HG03175 (cell line): ENCODE measurements at regions not wholly inside any gene's neighbourhood (a gene's known extent, or its start where the extent isn't known, plus 50 kb on each side); places are given as distances from the start of the nearest gene placed in this dataset.
"Not testable (repeated sequence)": the region's sequence is repeated elsewhere in the genome, so short reads cannot be mapped to it uniquely, and the experiment has no call there.

ENCODE experiments used
- ATAC-seq: cut with Tn5 transposase; IDR thresholded peaks from one replicate; pipeline ENCODE4 v1.9.1; 2021; ENCODE audit warnings: mild to moderate bottlenecking, moderate library complexity; ENCODE audit not compliant: unreplicated experiment

DNA sequence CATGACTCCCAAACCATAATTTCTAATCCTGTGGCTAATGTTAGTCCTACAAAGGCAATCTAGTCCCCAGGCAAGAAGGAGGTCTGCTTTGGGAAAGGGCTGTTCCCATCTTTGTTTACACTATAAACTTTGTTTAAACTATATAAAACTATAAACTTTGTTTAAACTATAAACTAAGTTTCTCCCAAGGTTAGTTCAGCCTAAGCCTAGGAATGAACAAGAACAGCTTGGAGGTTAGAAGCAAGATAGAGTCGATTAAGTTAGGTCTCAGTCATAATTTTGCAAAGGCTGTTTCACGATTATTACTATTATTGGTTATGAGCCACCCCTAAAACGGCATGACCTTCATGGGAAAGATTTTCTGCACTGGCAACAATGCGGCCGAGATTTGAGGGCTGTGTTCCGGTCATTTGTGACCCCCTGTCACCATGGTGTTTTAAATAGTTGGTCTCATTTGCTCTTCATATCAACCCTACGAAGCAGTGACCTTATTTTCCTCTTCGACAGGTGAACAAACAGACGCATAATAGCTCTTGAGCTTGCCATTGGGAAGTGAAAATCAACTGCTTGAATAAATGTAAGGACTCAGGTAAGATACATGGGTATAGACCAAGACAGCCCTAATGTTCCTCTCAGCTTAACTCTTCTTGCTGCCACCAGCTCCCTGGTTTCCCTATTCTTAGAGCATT, 322.6 kb upstream of the TMEM132C start:
- no peak for ATAC-seq

DNA sequence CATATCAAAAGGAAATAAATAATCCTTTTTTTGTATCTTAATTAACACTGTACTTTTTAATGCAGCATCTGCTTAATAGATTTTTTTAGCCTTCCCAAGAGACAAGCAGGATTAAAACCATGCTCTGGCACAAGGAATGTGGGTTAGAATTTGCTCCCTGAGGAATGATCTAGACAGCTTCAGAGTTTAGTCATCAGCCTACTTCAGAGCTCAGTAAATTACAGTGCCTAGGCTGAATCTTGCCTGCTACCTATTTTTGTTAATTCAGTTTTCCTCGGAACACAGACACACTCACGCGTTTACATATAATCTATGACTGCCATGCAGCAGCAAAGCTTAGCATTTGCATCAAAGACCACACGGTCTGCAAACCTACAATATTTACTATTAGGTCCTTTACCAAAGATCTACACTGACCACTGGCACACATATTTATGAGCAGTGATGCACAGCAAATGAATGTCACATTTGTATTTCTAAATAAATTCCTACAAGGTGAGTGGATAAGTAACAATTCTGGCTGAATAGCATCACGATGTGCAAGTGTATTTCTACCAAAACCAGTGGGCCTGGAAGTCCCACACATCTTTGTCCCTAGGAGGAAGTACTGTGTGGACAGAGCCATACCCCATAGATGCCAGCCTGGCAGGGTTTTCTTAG, 309.8 kb upstream of the TMEM132C start:
- no peak for ATAC-seq

DNA sequence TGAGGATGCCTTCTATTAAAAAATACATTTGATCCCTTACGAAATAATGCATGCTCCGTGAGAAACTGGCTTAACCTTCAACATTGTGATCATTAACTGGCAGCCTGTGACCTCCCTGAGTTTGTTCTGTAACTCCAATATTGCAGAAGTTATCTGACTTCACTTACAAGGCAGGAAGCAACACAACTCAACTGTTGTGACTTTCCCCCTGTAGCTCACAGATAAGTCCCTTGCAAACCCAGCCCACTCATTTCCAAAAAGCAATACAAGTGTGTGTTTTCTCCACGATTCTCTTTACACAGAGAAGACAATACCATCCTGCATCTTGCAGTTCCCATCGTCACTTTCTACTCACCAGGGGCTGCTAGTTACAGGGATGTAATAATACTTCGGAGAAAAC, 304.7 kb upstream of the TMEM132C start:
- no peak for ATAC-seq

DNA sequence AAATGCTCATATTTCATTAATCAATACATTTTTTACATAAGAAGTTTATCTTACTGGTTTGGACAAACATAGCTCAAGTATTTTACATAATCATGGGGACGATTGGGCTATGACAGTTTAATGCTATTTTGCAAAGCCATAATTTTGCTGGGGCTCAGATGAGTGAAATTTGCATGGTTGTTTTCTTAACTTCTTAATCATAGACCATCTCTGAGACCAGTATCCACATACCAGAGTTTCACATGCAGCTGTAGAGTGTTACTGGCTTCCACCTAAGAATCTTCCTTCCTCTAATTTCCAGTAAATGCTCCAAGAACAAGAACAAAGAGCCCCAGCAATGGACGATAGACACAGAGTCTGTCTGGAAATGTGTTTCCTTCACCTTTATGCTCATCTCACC, 303.0 kb upstream of the TMEM132C start:
- ATAC-seq: no peak

DNA sequence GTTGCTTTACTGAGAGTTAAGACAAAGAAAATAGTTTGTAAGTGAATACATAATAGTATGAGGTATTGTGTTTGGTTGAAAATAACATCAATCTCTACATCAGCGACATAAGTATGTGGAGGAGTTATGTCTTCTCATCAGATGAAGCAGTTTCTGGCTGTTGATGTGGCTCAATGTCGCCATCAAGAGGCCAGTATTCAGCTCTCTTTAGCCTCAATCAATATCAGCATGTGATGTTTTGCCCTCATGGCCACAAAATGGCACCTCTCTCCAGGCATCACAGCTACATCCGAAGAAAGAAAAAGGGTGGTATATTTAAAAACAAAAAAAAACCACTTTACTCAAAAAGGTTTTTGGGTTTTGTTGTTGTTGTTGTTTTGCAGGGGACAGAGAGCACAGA, 302.3 kb upstream of the TMEM132C start:
- ATAC-seq: no peak

DNA sequence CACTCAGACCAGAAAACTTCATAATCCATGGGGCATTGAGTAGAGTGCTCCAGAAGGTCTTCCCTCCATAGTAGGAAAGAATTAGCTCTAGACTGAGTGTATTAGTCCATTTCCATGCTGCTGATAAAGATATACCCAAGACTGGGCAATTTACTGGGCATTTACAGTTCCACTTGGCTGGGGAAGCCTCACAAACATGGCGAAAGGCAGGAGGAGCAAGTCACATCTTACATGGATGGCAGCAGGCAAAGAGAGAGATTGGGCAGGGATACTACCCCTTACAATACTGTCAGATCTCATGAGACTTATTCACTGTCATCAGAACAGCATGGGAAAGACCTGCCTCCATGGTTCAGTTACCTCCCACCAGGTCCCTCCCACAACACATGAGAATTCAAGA, 300.6 kb upstream of the TMEM132C start:
- no peak for ATAC-seq

DNA sequence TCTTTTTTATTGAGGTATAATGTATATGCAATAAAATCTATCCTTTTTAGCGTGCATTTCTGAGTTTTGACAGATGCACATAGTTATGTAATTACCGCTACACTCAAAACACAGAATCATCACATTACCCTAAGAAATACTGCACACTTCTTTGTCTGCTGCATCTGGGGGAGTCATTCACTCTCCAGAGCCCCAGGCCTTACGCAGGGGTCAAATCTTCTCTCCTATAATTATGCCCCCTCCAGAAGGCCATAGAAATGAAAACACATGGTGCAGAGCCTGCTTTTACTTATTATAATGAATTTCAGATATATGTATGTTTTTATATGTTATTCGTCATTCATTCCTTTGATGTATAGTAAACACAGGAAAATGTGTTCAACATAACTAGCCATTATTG, 296.5 kb upstream of the TMEM132C start:
- no peak for ATAC-seq

DNA sequence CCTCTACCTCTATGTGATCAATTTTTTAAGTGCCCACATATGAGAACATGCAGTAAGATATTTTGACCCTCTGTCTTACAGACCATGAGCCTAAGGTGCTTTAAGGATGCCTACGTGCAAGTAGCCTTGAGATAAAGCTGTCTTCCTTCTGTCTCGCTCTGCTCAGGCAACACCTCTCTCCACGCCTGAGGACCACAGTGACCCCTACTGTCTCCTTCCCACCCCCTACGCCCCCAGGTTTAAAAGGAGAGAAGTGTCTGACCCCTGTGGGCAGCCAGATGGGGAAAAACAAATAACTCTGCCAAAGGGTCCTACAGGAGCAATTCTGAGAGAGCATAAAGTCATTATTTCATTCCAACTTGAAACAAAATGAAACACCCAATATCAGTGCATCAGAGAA, 286.4 kb upstream of the TMEM132C start:
- ATAC-seq: no peak

DNA sequence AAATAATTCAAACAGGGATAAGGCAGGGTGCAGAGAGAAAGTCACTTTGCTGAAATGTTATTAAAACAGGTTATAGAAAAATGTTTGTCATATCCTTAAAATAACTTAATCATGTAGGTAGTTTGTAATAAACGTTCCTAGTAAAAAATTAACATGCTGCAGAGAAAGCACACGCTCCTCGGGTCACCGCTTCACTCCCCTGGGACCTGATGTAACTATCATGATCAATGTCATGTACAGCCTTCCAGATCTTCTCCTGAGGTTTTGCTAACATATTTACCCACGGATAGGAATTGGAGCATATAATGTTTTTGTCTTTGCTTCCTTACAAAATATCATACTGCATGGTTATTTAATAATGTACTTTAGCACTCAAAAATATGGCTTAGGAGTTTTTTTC, 285.1 kb upstream of the TMEM132C start:
- no peak for ATAC-seq

DNA sequence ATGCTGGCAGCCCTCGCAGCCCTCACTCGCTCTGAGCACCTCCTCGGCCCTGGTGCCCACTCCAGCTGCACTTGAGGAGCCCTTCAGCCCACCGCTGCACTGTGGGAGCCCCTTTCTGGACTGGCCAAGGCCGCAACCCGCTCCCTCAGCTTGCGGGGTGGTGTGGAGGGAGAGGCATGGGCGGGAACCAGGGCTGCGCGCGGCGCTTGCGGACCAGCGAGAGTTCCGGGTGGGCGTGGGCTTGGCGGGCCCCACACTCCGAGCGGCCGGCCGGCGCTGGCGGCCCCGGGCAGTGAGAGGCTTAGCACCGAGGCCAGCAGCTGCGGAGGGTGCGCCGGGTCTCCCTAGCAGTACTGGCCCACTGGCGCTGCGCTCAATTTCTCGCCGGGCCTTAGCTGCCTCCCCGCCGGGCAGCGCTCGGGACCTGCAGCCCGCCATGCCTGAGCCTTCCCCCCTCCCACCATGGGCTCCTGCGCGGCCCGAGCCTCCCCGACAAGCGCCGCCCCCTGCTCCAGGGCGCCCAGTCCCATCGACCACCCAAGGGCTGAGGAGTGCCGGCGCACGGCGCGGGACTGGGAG, 283.7 kb upstream of the TMEM132C start:
- not testable (repeated sequence) for ATAC-seq

DNA sequence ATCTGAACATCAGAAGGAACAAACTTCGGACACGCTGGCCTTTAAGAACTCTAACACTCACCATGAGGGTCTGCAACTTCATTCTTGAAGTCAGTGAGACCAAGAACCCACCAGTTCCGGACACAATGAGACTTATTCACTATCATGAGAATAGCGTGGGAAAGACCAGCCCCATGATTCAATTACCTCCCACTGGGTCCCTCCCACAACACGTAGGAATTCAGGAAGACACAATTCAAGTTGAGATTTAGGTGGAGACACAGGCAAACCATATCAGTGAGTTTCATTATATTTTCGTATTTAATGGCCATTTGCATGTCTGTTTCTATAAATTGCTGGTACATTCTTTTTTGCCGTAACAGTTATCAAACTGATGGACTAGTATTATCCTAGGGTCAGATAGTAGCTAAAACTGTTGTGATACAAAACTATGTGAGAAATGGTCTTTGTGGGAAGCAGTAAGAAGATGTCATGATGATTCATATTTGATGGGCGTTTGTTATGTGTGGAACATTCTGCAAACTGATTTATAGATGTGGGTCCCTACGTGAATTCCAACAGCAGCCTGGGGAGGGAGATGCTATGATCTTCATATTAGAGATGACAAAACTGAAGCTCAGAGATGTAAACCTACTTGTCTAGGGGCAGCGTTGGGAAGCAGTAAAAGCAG, 282.4 kb upstream of the TMEM132C start:
- ATAC-seq: no peak

DNA sequence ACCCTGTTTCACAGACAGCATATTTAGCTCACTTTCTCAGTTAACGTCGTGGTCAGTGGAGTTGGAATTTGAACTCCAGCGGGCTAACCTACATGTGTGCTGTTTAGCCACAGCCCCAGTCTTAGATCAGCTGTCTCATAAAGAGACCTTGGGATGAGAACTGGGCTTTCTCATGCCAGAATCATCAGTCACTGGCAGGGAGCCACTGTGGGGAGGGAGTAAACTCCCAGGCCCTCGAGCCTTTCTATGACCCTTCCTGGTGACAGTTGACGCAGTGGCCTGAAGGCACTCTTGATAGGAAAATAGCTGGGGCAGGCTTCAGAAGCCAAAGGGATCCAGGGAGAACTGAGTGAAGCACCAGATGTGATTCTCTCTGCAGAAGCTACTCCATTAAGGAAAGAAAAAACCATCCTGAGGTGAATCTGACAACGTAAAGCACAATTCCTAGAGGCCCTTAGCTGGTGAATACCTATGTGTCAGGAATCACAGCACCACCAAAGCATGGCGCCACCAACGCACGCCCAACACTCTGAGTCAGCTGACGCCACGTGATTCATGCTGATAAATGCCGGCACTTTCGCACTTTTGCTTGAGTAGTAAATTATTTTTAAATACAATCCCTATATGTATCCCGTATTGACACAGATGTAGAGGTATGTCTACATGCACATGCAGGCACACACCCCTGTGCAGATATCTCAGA, 279.6 kb upstream of the TMEM132C start:
- no peak for ATAC-seq

DNA sequence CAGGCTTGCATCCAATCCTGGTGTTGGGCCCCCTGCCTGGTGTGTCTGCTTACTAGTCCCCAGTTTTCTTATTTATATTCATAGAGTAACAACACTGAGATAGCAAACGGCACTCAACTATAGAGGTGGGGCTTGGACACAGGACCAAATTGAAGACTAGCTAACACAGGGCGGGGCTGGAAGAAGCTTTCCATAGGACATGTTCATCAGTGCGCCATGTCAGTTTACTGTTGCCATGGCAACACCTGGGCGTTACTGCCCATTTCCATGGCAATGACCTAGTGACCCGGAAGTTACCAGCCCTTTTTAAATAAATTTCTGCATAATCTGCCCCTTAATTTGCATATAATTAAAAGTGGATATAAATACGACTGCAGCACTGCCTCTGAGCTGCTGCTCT, 275.5 kb upstream of the TMEM132C start:
- ATAC-seq: no peak

DNA sequence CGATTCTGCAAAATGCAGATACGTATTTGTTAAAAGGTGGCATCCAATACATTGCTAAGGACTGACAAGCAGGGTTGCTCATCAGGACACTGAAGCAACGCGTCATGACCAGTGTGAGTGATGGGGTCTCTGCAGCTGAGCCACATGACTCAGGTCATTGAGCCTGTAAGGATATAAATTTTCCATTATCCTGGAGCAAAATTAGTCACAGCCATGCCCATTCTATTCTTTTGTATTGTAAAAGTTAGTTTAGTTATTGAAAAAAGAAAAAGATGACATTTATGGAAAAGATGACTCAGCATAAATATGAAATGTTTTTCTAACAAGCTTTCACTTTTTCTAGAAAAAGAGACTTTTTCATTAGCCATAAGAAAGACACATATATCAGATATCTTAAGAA, 268.0 kb upstream of the TMEM132C start:
- no peak for ATAC-seq

DNA sequence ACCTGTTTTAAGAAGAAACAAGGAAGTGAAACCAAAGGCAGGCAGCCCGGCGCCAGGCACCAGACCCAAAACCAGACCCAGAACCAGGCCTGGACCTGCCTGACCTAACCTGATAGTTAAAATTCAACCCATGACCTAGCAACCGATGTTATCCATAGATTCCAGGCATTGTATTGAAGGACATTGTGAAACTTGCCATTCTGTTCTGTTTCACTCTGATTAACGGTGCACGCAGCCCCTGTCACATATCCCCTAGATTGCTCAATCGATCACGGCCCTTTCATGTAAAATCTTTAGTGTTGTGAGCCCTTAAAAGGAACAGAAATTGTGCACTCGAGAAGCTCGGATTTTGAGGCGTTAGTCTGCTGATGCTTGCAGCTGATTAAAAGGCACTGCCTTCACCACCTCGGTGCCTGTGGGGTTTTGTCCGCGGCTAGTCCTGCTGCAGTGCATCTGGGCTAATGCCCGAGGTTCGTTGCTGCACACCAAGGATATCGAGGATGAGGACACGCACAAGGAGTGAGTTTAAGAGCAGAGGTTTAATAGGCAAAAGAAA, 262.5 kb upstream of the TMEM132C start:
- ATAC-seq: no peak

DNA sequence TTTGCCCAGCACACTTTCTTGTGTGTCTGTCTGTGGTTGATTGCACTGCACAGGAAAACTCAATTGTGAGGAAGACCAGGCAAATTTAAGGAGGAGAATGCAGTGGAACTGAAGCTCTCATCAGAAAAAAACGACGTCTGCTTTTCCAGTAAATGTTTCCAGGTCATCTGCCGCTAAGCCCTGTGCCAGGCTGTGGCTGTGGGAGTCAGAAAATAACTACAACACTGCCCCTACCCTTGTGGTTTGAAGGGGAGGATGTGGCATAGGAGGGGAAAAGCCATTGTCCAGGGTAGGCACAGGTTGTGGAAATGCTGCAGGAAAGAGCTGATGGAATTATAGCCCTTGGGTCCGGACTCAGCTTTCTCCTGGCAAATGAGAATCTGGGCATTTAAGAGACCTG, 259.7 kb upstream of the TMEM132C start:
- no peak for ATAC-seq

DNA sequence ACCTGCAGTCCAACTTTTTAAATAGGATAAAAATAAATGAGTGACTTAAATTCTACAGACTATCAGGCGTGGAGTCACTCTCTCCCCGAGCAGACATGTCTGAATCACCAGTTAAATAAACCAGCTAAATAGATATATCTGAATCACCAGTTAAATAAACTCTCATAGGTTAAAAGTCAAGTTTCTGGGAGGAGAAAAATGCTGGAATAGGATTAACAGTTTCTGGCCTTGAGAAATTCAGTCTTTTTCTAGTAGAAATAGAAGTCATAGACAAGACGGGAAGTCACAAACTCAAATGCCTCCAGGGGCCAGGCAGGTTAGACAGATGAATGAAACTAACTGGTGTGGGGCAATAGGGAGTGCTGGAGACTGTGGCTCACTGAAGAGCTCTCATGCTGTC, 258.6 kb upstream of the TMEM132C start:
- ATAC-seq: no peak

DNA sequence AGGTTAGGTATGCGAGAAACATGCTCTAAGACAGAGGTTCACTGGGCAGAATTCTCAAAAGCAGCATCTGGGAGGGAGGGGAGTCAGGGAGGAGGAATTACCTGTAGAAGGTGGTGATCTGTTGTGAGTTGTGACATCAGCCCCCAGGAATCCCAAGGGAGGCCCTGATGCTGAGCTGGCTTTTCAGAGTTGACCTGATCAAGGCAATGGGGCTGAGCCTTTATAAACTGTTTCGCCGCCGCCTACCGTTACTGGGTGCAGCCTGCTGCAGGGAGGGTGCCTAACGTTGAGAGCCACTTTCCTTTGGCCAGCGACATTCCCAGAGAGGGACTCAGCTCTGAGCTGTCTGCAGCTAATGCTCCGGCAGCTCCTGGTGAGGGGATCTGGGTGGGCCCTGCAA, 257.9 kb upstream of the TMEM132C start:
- ATAC-seq: no peak

DNA sequence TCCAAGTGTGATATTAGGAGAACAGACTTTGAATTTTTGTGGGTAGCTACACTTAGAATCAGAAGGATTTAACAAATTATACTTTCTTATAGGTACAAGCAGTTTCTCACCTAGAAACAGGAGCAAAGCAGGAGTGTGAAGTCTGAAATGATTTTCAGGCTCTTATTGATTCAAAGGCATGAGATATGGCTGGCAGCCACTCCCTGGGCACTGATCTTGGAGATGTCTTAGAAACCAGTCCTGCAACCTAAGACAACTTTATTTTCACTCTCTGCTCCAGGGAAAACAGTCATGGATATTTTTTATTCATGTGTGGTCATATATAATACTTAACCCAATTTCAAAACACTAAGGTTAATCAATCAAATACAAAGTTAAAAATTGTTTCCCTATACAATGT, 254.9 kb upstream of the TMEM132C start:
- no peak for ATAC-seq

DNA sequence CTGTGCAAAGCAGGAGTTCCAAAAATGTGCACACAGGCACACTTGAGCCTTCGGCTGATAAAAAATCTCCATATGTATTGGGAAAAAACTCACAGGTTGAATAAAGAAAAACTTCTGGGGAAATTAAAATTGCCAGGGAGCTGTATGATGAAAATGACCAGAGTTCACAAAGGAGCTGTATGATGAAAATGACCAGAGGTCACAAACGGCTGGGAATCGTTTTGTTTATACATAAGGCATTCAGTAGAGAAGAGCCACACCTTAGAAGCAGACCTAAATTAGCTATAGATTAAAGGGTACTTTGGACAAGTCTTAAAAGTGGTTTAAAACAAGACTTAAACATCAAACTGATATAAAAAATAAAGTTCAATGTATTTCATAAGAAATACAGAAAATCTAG, 251.7 kb upstream of the TMEM132C start:
- ATAC-seq: no peak

DNA sequence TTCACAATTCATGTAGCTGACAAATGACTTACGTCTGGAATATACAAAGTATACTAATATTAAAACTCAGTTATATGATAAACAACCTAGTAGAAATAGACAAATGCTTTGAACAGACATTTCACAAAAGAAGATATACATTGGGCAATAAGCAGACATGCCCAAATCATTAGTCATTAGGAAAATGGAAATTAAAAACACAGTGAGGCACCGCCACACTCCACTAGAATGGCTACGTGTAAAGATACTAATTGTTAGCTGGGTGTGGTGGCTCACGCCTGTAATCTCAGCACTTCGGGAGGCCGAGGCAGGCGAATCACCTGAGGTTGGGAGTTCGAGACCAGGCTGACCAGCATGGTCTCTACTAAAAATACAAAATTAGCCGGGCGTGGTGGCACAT, 248.9 kb upstream of the TMEM132C start:
- ATAC-seq: no peak
